ENCODE measurements at regions not wholly inside any gene's neighbourhood (a gene's known extent, or its start where the extent isn't known, plus 50 kb on each side); places are given as distances from the start of the nearest gene placed in this dataset.

DNA sequence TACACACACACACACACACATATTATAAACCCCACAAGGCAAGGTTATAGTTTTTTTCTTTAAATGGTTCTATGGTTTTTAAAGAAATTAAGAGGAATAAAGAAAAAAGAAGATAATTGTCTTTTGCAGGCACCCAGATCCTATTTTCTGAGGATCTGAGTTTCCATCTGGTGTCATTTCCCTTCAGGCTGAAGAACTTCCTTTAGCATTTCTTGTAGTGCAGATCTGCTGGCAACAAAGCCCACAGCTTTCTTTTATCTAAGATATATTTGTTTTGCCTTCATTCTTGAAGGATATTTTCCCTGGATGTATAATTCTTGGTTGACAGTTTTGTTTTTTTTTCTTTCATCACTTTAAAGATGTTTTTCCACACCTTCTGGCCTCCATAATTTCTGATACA is 57.6 kb upstream of the PMEPA1 start:
- no peak for DNase-seq (ENCODE audit: extremely low read depth, low read depth)

DNA sequence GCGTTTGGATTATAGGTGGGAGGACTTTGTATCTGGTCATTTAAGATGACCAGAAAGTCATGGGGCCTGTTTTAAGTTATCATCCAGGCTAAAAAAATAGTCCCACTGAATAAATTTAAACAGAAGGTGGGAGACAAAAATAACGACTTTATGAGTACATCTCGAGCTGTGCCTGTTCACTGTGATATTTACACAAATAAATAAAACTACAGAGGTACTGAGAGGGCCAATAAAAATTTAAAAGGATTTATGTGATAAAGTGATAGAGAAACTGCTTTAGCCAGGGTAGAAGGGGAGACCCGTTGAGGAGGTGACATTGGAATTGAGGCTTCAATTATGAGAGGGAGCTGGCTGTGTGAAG is 53.4 kb upstream of the PMEPA1 start:
- no peak for DNase-seq (ENCODE audit: extremely low read depth, low read depth)

DNA sequence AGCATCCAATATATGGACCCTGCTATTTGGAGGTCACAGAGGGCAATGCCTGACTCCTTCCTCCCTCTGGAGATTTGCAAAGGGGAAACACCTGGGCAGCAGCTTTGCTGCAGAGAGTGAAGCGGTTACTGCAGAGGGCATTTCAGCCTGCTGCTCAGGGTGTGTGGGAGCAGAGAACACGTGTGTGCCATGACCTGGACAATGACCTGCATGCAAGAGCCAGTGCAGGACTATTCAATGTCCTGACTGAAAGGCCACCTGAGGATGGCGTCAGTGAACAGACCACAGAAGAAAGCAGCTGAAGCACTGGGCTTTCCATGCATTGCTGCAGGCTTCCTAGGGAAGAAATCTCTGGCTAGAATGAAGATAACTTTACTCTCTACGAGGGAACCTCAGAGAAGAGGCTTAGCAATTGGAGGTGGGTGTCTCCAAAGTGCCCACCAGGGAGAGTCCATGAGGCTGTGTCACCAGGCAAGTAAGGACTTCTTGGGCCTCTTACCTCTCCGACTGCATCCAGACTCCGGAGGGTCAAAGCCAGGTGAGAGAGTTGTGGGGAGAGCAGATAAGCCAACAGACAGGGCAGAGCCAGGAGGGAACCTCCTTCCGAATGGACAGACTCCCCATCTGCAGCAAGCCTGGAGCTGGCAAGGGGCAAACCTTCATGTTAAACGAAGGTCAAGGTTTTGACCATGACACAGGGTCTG is 52.9 kb upstream of the PMEPA1 start:
- DNase-seq (ENCODE audit: extremely low read depth, low read depth) = no peak

DNA sequence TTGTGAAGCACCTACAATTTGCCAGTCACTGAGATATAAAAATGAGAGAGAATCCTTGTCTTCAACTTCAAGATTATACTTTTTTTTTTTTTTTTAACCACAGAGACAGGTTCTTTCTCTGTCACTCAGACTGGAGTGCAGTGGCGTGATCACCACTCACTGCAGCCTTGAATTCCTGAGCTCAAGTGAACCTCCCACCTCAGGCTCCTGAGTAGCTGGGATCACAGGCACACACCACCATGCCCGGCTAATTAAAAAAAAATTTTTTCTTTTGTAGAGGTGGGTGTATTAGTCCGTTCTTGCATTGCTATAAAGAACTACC is 51.6 kb upstream of the PMEPA1 start:
- DNase-seq (ENCODE audit: extremely low read depth, low read depth) = no peak

DNA sequence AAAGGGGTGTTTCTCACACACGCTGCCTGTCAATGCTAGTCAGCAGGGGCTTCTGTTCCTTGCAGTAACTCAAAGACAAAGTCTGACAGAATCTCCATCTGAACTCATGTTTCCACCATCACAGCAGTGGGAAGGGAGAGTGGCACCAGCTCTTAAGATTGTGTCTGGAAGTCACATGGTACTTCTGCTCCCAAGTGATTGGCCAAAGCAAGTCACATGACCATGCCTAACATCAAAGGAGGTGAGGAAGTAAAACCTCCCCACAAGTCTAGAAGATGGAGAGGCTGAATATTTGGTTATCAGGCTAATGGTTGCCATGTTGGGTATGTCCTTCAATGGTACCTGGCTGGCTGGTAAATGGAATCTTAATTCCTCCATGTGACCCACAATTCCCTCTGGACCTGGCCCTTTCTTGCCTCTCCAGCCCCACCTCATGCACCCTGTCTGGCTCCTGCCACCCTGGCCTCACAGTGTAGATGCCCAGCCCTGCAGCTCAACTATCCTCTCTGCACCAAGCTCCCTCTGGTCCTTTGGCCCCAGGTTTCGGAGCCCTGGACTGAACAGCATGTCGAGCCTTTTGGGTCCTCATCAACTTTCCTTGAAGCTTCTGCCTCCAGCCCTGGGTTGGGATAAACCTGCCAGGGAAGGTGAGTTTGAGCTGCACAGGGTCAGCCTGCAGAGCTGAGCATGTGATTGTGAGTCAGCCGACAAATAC is 51.0 kb upstream of the PMEPA1 start:
- DNase-seq (ENCODE audit: extremely low read depth, low read depth) = no peak

DNA sequence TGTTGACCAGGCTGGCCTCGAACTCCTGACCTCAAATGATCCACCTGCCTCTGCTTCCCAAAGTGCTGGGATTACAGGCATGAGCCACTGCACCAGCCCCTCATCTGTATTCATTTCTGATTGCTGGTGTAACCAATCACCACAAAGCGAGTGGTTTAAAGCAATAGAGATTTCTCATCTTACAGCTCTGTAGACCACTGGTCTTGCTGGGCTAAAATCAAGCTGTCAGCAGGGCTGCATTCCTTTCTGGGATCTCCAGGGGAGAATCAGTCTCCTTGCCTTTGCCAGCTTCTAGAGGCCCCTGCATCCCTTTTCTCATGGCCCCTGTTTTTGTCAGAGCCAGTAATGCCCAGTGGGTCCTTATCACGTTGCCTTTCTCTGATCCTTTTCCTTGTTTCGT is 49.9 kb upstream of the PMEPA1 start:
- no peak for DNase-seq (ENCODE audit: extremely low read depth, low read depth)

Small RNAs in the stretch of these regions (small RNA-seq; reads per million reads assigned to genes)
- gene MIR4532 = 0 to 0.06 reads per million in 2 experiments
